ENCODE measurements at regions not wholly inside any gene's neighbourhood (a gene's known extent, or its start where the extent isn't known, plus 50 kb on each side); places are given as distances from the start of the nearest gene placed in this dataset.
"Not testable (repeated sequence)": the region's sequence is repeated elsewhere in the genome, so short reads cannot be mapped to it uniquely, and the experiment has no call there.

- no peak for DNase-seq
Observed at GRCh38 chr10:55897490-55897921, 463.6 kb downstream of the ZWINT start.

- no peak for DNase-seq
Observed at GRCh38 chr10:55892276-55892675, 468.8 kb downstream of the ZWINT start.

GRCh38 chr10:55881588-55881987, 479.5 kb downstream of the ZWINT start:
- no peak for DNase-seq

GRCh38 chr10:55873485-55873884, 487.6 kb downstream of the ZWINT start:
- no peak for DNase-seq

GRCh38 chr10:55870186-55870585, 490.9 kb downstream of the ZWINT start:
- no peak for DNase-seq

GRCh38 chr10:55867848-55868247, 493.2 kb downstream of the ZWINT start:
- no peak for DNase-seq

GRCh38 chr10:55858730-55859129, 502.3 kb downstream of the ZWINT start:
- DNase-seq: no peak

- DNase-seq: no peak
Observed at GRCh38 chr10:55852900-55853299, 508.2 kb downstream of the ZWINT start.

- no peak for DNase-seq
Observed at GRCh38 chr10:55837273-55837672, 523.8 kb downstream of the ZWINT start.

- no peak for DNase-seq
Observed at GRCh38 chr10:55822096-55822495, 539.0 kb downstream of the ZWINT start.

- DNase-seq: no peak
Observed at GRCh38 chr10:55820478-55820877, 540.6 kb downstream of the ZWINT start.

- DNase-seq: no peak
Observed at GRCh38 chr10:55820071-55820470, 541.0 kb downstream of the ZWINT start.

- no peak for DNase-seq
Observed at GRCh38 chr10:55813451-55814170, 547.4 kb downstream of the ZWINT start.

GRCh38 chr10:55803055-55803454, 558.0 kb downstream of the ZWINT start:
- no peak for DNase-seq

- DNase-seq: no peak
Observed at GRCh38 chr10:55801353-55801661, 559.8 kb downstream of the ZWINT start.

- no peak for DNase-seq
Observed at GRCh38 chr10:55800602-55801352, 560.3 kb downstream of the ZWINT start.

GRCh38 chr10:55793024-55793423, 568.0 kb downstream of the ZWINT start:
- no peak for DNase-seq

GRCh38 chr10:55790276-55790675, 570.8 kb downstream of the ZWINT start:
- not testable (repeated sequence) for DNase-seq

- DNase-seq: no peak
Observed at GRCh38 chr10:55786461-55787050, 574.5 kb downstream of the ZWINT start.

- DNase-seq: no peak
Observed at GRCh38 chr10:55782181-55782580, 578.9 kb downstream of the ZWINT start.

GRCh38 chr10:55766212-55766611, 594.8 kb downstream of the ZWINT start:
- no peak for DNase-seq

GRCh38 chr10:55750458-55750857, 610.6 kb downstream of the ZWINT start:
- DNase-seq: no peak

- DNase-seq: no peak
Observed at GRCh38 chr10:55747244-55747643, 613.8 kb downstream of the ZWINT start.

GRCh38 chr10:55746002-55746401, 615.1 kb downstream of the ZWINT start:
- DNase-seq: no peak
